H1 (cell line): ENCODE measurements at regions not wholly inside any gene's neighbourhood (a gene's known extent, or its start where the extent isn't known, plus 50 kb on each side); places are given as distances from the start of the nearest gene placed in this dataset.

ENCODE experiments used
- CHD7 ChIP-seq: fragments of 300-600 bp; sonication (generic); IDR thresholded peaks from 2 replicates; pipeline ENCODE4 v1.7.1; 2012; ENCODE audit warnings: low read length, moderate library complexity, mild to moderate bottlenecking, inconsistent platforms; ENCODE audit not compliant: insufficient replicate concordance
- EP300 ChIP-seq, 2 experiments: IDR thresholded peaks; 1 replicate in 1 of 2; 2 replicates in 1 of 2; pipeline ENCODE4 v1.6.1; 2011 to 2012; ENCODE audit warnings: low read depth in 2 of 2, low read length in 2 of 2, mild to moderate bottlenecking in 2 of 2, borderline replicate concordance in 1 of 2, inconsistent platforms in 1 of 2, moderate library complexity in 1 of 2
- TEAD4 ChIP-seq: IDR thresholded peaks from 2 replicates; pipeline ENCODE4 v1.6.1; 2012; ENCODE audit warnings: low read depth, low read length, inconsistent platforms, mixed read lengths

DNA sequence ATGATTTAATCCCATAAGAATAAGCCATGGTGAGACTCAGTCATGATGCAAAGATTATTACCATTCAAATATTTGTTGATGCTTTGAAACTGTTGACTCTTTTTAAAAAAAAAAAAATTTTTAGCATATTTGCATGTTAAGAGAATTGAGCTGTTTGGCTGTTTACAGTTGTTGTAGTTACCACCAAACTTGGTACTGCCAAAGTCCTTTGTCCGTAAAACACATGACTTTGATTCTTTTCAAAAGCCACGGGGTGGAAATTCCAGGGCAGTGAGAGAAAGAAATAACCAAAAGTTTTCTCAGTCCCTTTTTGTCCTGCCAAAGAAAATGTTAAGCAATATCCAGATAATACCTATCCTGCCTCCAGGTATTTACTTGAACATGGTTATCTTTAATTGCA is 474.8 kb downstream of the METTL4 start (continued):
- no peak for TF ChIP-seq CHD7
- peak in 1 of 2 experiments; percentile 42; a peak in 1 of 3 replicates for TF ChIP-seq EP300 (IDR thresholded peaks at IDR 0.05; ENCODE audit: borderline replicate concordance in 1 of 2, low read depth in 2 of 2, low read length in 2 of 2)
- 0 out of 2 replicates have a peak, but pooled peaks have one; percentile 7 for TF ChIP-seq TEAD4
